ENCODE measurements at regions not wholly inside any gene's neighbourhood (a gene's known extent, or its start where the extent isn't known, plus 50 kb on each side); places are given as distances from the start of the nearest gene placed in this dataset.

DNA sequence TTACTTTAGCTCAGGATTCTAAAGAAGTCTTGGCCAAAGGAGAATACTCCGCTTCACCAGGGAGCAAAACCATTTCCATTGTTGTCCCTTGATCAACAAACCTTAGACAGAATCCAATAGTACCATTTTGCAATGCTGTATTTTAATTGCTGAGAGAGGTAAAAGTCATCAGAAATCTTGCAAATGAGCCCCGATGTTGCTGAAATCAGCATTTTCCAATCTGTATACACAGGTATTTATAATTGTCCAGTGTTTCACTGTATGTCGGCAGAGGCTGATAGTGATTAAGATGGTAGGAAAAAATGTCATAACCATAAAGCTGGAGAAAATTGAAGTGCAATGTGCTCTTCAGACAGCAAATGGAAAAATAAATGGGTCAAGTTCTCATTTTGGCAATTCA is 170.0 kb upstream of the ARL4C start:
- Histone ChIP-seq H3K9ac (ENCODE audit: low read length) (no peak overlapping the region), H3K4me1 (ENCODE audit: insufficient read depth, low read length) (no peaks in the 10 kb centered on the region), H3K27me3 (ENCODE audit: control insufficient read depth in 1 of 2, insufficient read depth in 2 of 2, low read length in 2 of 2) (no peaks in the 10 kb centered on the region), H3K27ac (ENCODE audit: low read depth, low read length) (no peak overlapping the region), H3K36me3 (ENCODE audit: insufficient read depth, low read length) (no peaks in the 10 kb centered on the region), H3K4me3 (ENCODE audit: low read depth in 1 of 2, low read length in 2 of 2) (no peak overlapping the region), H3K9me3 (ENCODE audit: low read length) (no peaks in the 10 kb centered on the region)

- H3K9me3 ChIP-seq (ENCODE audit: low read length): no peaks in the 10 kb centered on the region
- no peaks in the 10 kb centered on the region for H3K36me3 ChIP-seq (ENCODE audit: insufficient read depth, low read length)
- H3K9ac ChIP-seq (ENCODE audit: low read length): no peak overlapping the region
- H3K4me3 ChIP-seq (ENCODE audit: low read depth in 1 of 2, low read length in 2 of 2): no peak overlapping the region
- H3K27ac ChIP-seq (ENCODE audit: low read depth, low read length): no peak overlapping the region
- H3K27me3 ChIP-seq (ENCODE audit: control insufficient read depth in 1 of 2, insufficient read depth in 2 of 2, low read length in 2 of 2): no peaks in the 10 kb centered on the region
- no peaks in the 10 kb centered on the region for H3K4me1 ChIP-seq (ENCODE audit: insufficient read depth, low read length)
Measured at GRCh38 chr2:234665304-234665703, 168.4 kb upstream of the ARL4C start.

GRCh38 chr2:234661849-234662248 is 165.0 kb upstream of the ARL4C start:
- H3K9me3 ChIP-seq (ENCODE audit: low read length): no peaks in the 10 kb centered on the region
- H3K36me3 ChIP-seq (ENCODE audit: insufficient read depth, low read length): no peaks in the 10 kb centered on the region
- no peaks in the 10 kb centered on the region for H3K27me3 ChIP-seq (ENCODE audit: control insufficient read depth in 1 of 2, insufficient read depth in 2 of 2, low read length in 2 of 2)
- H3K27ac ChIP-seq (ENCODE audit: low read depth, low read length): no peak overlapping the region
- H3K9ac ChIP-seq (ENCODE audit: low read length): no peak overlapping the region
- H3K4me1 ChIP-seq (ENCODE audit: insufficient read depth, low read length): no peaks in the 10 kb centered on the region
- no peak overlapping the region for H3K4me3 ChIP-seq (ENCODE audit: low read depth in 1 of 2, low read length in 2 of 2)

DNA sequence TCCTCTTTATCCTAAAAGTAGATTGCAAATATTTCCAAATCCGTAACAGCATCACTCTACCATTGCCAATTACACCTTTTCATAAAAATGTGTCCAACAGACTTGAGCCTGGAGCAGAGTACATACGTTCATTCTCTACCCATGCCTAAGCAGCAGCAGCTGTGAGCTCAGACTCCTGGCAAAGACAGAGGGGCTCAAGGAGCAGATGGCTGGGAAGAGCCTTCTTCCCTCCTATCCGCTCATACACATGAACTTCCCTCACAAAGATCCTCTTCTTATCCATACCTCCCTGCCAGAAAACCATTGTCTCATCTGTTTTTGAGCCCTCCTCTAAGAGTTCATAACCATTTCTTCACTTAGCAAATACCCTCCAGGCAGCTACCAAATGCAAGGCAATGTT is 164.3 kb upstream of the ARL4C start:
- Histone ChIP-seq H3K4me1 (ENCODE audit: insufficient read depth, low read length) (no peaks in the 10 kb centered on the region), H3K27ac (ENCODE audit: low read depth, low read length) (no peak overlapping the region), H3K4me3 (ENCODE audit: low read depth in 1 of 2, low read length in 2 of 2) (no peak overlapping the region), H3K9me3 (ENCODE audit: low read length) (no peaks in the 10 kb centered on the region), H3K27me3 (ENCODE audit: control insufficient read depth in 1 of 2, insufficient read depth in 2 of 2, low read length in 2 of 2) (no peaks in the 10 kb centered on the region), H3K9ac (ENCODE audit: low read length) (no peak overlapping the region), H3K36me3 (ENCODE audit: insufficient read depth, low read length) (no peaks in the 10 kb centered on the region)

DNA sequence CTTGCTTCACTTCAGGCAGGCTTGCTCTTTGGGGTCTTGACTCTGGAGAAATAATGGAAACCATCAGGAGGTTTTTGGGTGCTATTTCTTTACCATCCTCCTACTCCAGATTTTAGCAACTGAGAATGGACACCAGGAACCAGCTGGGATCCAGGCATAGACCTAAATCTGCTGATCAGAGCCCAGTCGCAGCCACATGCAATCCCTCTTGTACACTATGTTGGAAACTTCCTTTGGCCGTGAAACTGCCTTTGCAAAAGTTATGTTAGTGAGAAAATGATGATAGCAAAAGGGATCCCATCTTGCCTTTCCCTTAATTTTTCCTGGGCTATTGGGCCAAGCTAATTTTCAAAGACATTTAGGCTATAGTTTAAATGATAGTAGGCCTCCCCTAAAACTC is 158.8 kb upstream of the ARL4C start:
- H3K27me3 ChIP-seq (ENCODE audit: control insufficient read depth in 1 of 2, insufficient read depth in 2 of 2, low read length in 2 of 2): peaks cover 0 to 5% of the 10 kb centered on the region in 2 donors
- H3K4me1 ChIP-seq (ENCODE audit: insufficient read depth, low read length): no peaks in the 10 kb centered on the region
- H3K9ac ChIP-seq (ENCODE audit: low read length): no peak overlapping the region
- no peaks in the 10 kb centered on the region for H3K36me3 ChIP-seq (ENCODE audit: insufficient read depth, low read length)
- H3K9me3 ChIP-seq (ENCODE audit: low read length): no peaks in the 10 kb centered on the region
- H3K27ac ChIP-seq (ENCODE audit: low read depth, low read length): no peak overlapping the region
- no peak overlapping the region for H3K4me3 ChIP-seq (ENCODE audit: low read depth in 1 of 2, low read length in 2 of 2)

- Histone ChIP-seq H3K4me1 (ENCODE audit: insufficient read depth, low read length) (no peaks in the 10 kb centered on the region), H3K9ac (ENCODE audit: low read length) (no peak overlapping the region), H3K36me3 (ENCODE audit: insufficient read depth, low read length) (no peaks in the 10 kb centered on the region), H3K27ac (ENCODE audit: low read depth, low read length) (no peak overlapping the region), H3K27me3 (ENCODE audit: control insufficient read depth in 1 of 2, insufficient read depth in 2 of 2, low read length in 2 of 2) (peaks cover 0 to 5% of the 10 kb centered on the region in 2 donors), H3K4me3 (ENCODE audit: low read depth in 1 of 2, low read length in 2 of 2) (no peak overlapping the region), H3K9me3 (ENCODE audit: low read length) (no peaks in the 10 kb centered on the region)
Measured at GRCh38 chr2:234650911-234651310, 154.0 kb upstream of the ARL4C start.

GRCh38 chr2:234649951-234650350 is 153.1 kb upstream of the ARL4C start:
- Histone ChIP-seq H3K27ac (ENCODE audit: low read depth, low read length) (no peak overlapping the region), H3K9me3 (ENCODE audit: low read length) (no peaks in the 10 kb centered on the region), H3K4me3 (ENCODE audit: low read depth in 1 of 2, low read length in 2 of 2) (no peak overlapping the region), H3K36me3 (ENCODE audit: insufficient read depth, low read length) (no peaks in the 10 kb centered on the region), H3K9ac (ENCODE audit: low read length) (no peak overlapping the region), H3K27me3 (ENCODE audit: control insufficient read depth in 1 of 2, insufficient read depth in 2 of 2, low read length in 2 of 2) (peaks cover 0 to 5% of the 10 kb centered on the region in 2 donors), H3K4me1 (ENCODE audit: insufficient read depth, low read length) (no peaks in the 10 kb centered on the region)

- no peaks in the 10 kb centered on the region for H3K4me1 ChIP-seq (ENCODE audit: insufficient read depth, low read length)
- no peak overlapping the region for H3K4me3 ChIP-seq (ENCODE audit: low read depth in 1 of 2, low read length in 2 of 2)
- H3K27me3 ChIP-seq (ENCODE audit: control insufficient read depth in 1 of 2, insufficient read depth in 2 of 2, low read length in 2 of 2): no peaks in the 10 kb centered on the region
- H3K9ac ChIP-seq (ENCODE audit: low read length): no peak overlapping the region
- no peak overlapping the region for H3K27ac ChIP-seq (ENCODE audit: low read depth, low read length)
- H3K9me3 ChIP-seq (ENCODE audit: low read length): no peaks in the 10 kb centered on the region
- no peaks in the 10 kb centered on the region for H3K36me3 ChIP-seq (ENCODE audit: insufficient read depth, low read length)
Measured at GRCh38 chr2:234643407-234643806, 146.5 kb upstream of the ARL4C start.

DNA sequence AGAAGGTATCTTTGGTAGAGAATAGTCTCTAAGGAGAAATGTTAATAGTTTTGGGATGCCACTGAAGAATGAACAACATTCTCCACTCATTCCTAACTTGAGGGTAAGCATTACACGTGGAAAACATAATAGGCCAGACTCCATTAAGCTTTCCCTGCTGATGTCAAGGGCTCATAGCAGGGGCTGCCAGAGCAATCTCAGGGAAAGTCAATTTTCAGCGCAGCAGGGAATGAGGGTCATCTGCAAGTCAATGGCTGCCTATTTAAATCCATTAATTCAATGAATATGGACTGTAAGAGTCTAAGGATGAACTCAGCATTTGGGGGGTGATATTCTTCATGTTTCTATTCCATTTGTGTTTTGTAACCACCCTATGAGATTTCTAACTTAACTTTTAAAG is 144.2 kb upstream of the ARL4C start:
- H3K27me3 ChIP-seq (ENCODE audit: control insufficient read depth in 1 of 2, insufficient read depth in 2 of 2, low read length in 2 of 2): no peaks in the 10 kb centered on the region
- H3K27ac ChIP-seq (ENCODE audit: low read depth, low read length): no peak overlapping the region
- no peaks in the 10 kb centered on the region for H3K36me3 ChIP-seq (ENCODE audit: insufficient read depth, low read length)
- no peaks in the 10 kb centered on the region for H3K9me3 ChIP-seq (ENCODE audit: low read length)
- H3K4me1 ChIP-seq (ENCODE audit: insufficient read depth, low read length): no peaks in the 10 kb centered on the region
- H3K9ac ChIP-seq (ENCODE audit: low read length): no peak overlapping the region
- H3K4me3 ChIP-seq (ENCODE audit: low read depth in 1 of 2, low read length in 2 of 2): no peak overlapping the region

DNA sequence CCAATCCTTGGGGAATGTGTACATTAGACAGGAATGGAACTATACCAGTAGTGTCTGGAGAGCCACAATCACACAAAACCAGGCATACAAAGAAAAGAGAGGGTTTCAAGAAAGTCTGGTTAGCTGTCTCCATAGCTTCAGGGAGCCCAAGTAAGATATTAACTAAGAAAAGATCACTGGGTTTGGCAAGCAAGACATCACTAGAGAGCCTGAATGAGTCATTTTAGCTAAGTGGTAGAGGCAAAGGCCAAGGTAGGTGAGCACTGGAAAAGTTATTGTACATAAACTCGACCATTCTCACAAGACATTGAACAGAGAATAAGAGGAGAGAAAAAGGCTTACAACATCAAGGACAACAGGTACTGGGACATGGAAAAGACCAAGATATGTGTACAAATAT is 143.8 kb upstream of the ARL4C start:
- Histone ChIP-seq H3K27me3 (ENCODE audit: control insufficient read depth in 1 of 2, insufficient read depth in 2 of 2, low read length in 2 of 2) (no peaks in the 10 kb centered on the region), H3K9ac (ENCODE audit: low read length) (no peak overlapping the region)

GRCh38 chr2:234638966-234639365 is 142.1 kb upstream of the ARL4C start:
- no peaks in the 10 kb centered on the region for H3K27me3 ChIP-seq (ENCODE audit: control insufficient read depth in 1 of 2, insufficient read depth in 2 of 2, low read length in 2 of 2)
- no peak overlapping the region for H3K4me3 ChIP-seq (ENCODE audit: low read depth in 1 of 2, low read length in 2 of 2)
- no peaks in the 10 kb centered on the region for H3K9me3 ChIP-seq (ENCODE audit: low read length)
- no peak overlapping the region for H3K9ac ChIP-seq (ENCODE audit: low read length)
- no peaks in the 10 kb centered on the region for H3K36me3 ChIP-seq (ENCODE audit: insufficient read depth, low read length)
- H3K27ac ChIP-seq (ENCODE audit: low read depth, low read length): no peak overlapping the region
- no peaks in the 10 kb centered on the region for H3K4me1 ChIP-seq (ENCODE audit: insufficient read depth, low read length)

More for the DNA sequence above, 143.8 kb upstream of the ARL4C start:
- no peaks in the 10 kb centered on the region for H3K36me3 ChIP-seq (ENCODE audit: insufficient read depth, low read length)
- H3K27ac ChIP-seq (ENCODE audit: low read depth, low read length): no peak overlapping the region
- H3K9me3 ChIP-seq (ENCODE audit: low read length): no peaks in the 10 kb centered on the region
- no peaks in the 10 kb centered on the region for H3K4me1 ChIP-seq (ENCODE audit: insufficient read depth, low read length)
- no peak overlapping the region for H3K4me3 ChIP-seq (ENCODE audit: low read depth in 1 of 2, low read length in 2 of 2)

DNA sequence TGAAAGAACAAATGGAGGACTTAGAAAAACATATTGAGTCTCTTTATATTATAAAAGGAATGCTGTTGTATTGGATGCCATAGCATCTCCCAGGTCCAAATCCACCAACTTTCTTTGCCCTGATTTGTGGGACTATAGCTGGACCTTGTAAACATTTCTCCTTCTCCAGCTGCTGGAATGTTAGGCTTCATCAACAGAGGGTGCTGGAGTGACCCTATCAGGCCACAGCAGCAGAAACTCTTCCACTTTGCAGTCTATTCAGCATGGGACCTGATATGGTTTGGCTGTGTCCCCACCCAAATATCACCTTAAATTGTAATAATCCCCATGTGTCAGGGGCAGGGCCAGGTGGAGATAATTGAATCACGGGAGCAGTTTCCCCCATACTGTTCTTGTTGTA is 138.4 kb upstream of the ARL4C start:
- Histone ChIP-seq H3K4me1 (ENCODE audit: insufficient read depth, low read length) (peaks cover 6% of the 10 kb centered on the region), H3K9me3 (ENCODE audit: low read length) (no peaks in the 10 kb centered on the region), H3K27me3 (ENCODE audit: control insufficient read depth in 1 of 2, insufficient read depth in 2 of 2, low read length in 2 of 2) (no peaks in the 10 kb centered on the region), H3K4me3 (ENCODE audit: low read depth in 1 of 2, low read length in 2 of 2) (no peak overlapping the region), H3K27ac (ENCODE audit: low read depth, low read length) (no peak overlapping the region), H3K36me3 (ENCODE audit: insufficient read depth, low read length) (no peaks in the 10 kb centered on the region), H3K9ac (ENCODE audit: low read length) (no peak overlapping the region)
